ENCODE measurements at regions not wholly inside any gene's neighbourhood (a gene's known extent, or its start where the extent isn't known, plus 50 kb on each side); places are given as distances from the start of the nearest gene placed in this dataset.
"Not testable (repeated sequence)": the region's sequence is repeated elsewhere in the genome, so short reads cannot be mapped to it uniquely, and the experiment has no call there.

GRCh38 chr18:43341014-43341413, 63.7 kb upstream of the SYT4 start:
- no peak for DNase-seq (ENCODE audit: low read depth, low spot score)

GRCh38 chr18:43350176-43350575, 72.9 kb upstream of the SYT4 start:
- no peak for DNase-seq (ENCODE audit: low read depth, low spot score)

GRCh38 chr18:43364535-43364934, 87.2 kb upstream of the SYT4 start:
- no peak for DNase-seq (ENCODE audit: low read depth, low spot score)

GRCh38 chr18:43367895-43368294, 90.6 kb upstream of the SYT4 start:
- no peak for DNase-seq (ENCODE audit: low read depth, low spot score)

- not testable (repeated sequence) for DNase-seq (ENCODE audit: low read depth, low spot score)
Observed at GRCh38 chr18:43369311-43369710, 92.0 kb upstream of the SYT4 start.

- no peak for DNase-seq (ENCODE audit: low read depth, low spot score)
Observed at GRCh38 chr18:43372773-43373172, 95.5 kb upstream of the SYT4 start.

DNA sequence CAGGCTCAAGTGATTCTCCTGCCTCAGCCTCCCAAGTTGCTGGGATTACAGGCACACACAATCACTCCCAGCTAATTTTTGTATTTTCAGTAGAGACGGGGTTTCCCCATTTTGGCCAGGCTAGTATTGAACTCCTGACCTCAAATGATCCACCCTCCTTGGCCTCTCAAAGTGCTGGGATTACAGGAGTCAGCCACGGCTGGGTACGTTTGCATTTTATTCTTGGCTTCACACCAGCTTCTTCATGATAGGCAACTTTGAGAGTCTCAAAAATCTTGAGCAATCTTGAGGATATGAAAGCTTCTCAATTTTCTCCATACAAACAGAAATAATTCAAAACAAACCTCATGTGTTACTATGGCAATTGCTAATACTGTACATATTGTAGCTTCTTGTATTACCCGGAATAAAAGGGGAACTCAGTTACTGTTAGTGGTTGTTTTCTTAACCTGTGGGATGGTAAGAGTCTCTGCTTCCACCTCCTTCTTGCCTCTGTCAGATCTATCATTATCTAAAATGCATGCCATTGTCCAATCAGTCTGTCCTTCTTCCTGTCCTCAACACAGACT, 102.9 kb upstream of the SYT4 start:
- no peak for DNase-seq (ENCODE audit: low read depth, low spot score)

DNA sequence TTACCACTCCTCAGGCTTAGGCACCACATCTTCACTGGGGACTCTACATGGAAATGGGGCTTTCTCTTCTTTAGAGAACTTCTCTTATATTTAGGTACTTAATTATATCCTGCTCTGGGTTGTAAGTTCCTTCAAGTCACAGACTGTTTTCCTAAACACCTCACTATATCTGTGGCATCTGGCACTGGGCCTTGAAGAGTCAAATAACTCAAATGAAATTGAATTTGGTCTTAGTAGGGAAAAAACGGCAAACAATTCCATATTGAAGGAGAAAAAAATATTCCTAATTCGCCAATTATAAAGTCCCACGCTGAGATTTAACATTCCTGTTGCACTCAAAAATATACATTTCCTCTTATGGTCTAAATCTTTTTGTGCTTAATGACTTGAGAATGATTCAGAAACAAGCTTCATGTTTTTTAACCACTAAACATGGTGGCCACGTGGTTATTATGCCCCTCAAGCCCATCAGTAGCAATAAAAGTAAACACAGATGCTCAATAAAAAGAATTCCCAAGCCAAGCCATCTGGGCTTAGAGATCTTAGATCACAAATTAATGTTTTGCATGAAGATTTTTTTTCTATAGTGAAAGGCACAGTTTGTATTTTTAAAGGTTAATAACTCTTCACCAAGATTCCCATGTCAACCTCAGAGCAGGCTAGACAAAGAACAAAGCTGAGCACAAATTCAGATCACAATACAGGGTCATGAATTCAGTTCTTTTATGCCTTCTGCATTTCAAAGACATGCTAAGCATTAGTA, 105.5 kb upstream of the SYT4 start:
- no peak for DNase-seq (ENCODE audit: low read depth, low spot score)

DNA sequence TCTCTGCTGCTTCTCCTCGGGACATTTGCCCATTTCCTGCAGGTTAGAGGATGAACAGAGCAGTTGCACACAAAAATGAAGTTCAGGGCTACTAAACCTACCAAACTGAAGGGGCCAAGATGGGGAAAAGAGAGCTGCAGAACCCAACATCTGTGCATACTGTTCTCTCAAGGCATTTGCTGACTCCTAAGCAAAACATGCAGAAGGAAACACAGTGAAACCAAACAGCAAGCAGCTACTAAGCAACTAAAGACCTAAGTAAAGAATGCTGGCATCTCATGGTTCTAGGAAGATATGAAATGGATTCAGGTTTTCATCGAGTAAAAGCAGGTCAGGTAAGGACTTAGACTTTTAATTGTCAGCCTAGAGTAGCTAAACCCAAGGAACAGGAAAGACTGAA, 111.9 kb upstream of the SYT4 start:
- no peak for DNase-seq (ENCODE audit: low read depth, low spot score)

DNA sequence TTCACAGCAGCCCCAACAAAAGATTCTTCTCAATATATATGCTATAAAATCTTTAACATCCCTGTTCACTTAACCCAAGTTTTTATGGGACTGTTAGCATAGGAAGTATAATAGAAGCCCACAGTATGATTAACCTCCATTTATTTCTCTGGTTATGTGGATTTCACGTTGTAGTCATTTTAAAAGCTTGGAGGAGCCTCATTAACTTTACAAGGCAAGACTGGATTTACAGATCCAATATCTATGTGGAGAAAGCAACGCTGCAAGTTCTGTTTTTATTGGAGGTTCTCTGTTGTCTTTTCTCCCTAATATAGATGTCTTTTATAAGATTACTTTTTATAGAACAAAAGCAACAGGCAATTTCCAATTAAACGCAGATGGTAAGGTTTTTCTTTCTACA, 114.9 kb upstream of the SYT4 start:
- no peak for DNase-seq (ENCODE audit: low read depth, low spot score)

DNA sequence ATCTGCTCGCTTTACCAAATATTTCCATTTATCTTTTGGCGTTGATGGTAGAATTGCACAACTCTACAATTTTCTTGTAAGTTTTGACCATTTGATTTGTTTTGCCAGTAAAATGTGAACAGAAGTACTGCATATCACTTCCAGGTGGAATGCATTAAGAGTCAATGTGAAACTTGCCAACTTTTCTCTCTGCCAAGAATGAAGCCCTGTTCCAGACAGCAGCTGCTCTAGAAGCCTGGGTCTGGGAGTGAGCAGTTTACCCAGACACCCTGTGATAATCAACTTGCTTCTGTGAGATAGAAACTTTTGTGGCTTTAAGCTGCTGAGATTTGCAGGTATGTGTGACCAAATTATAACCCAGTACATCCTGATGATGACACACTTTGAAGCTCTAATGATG, 115.9 kb upstream of the SYT4 start:
- DNase-seq (ENCODE audit: low read depth, low spot score), result no peak

DNA sequence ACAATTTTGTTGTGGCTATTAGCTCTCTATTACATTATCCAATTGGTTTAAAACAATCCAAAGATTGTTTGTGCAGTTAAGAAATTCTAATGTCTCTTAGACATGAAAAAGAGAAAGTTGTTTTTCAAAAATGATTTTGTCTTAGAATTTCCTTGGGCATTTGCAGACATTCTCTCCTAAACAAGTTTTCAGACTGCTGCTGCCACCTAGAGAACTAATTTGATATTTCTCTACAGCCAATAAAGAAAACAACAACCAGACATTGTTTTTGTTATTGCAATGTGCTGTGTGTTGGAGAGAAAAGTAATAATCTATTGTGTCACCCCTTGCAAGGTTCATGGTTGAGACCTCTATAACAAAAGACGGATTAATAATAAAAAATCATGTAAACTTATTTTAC, 119.0 kb upstream of the SYT4 start:
- no peak for DNase-seq (ENCODE audit: low read depth, low spot score)

DNA sequence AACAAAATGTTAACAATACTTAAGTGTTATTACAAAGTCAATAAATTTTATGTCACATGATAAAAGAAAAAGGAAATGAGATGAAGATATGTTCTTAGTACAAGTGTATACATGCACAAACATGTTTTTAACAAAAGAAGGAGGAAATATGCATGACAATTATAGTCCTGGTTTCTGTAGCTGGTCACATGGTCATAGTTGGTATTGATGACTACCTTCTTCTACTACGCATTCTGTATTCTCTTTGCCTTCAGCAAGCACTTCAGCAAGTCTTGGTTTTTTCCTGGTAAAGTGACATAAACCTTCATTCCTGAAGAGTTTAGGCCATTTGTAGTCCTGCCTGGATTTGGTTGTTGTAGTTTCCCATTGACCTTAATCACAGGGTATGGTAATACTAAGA, 121.3 kb upstream of the SYT4 start:
- no peak for DNase-seq (ENCODE audit: low read depth, low spot score)

- DNase-seq (ENCODE audit: low read depth, low spot score), result no peak
Observed at GRCh38 chr18:43405097-43405496, 127.8 kb upstream of the SYT4 start.

- no peak for DNase-seq (ENCODE audit: low read depth, low spot score)
Observed at GRCh38 chr18:43414006-43414405, 136.7 kb upstream of the SYT4 start.

DNA sequence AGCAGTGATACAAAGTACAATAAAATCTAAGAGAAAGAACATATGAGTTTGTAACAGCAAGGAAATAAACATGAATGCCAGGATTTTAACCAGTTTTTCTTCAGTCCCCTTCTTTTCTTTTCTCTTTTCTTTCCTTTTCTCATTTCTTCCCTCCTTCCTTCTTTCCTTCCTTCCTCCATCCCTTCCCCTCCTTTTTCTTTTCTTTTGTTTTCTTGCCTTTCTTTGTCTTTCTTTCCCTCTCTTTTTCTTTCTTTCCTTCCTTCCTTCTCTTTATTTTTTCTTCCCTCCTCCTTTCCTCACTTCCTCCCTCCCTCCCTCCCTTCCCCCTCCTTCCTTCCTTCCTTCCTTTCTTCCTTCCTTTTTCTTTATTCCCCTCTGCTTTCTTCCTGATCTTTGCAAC, 142.8 kb upstream of the SYT4 start:
- no peak for DNase-seq (ENCODE audit: low read depth, low spot score)

DNA sequence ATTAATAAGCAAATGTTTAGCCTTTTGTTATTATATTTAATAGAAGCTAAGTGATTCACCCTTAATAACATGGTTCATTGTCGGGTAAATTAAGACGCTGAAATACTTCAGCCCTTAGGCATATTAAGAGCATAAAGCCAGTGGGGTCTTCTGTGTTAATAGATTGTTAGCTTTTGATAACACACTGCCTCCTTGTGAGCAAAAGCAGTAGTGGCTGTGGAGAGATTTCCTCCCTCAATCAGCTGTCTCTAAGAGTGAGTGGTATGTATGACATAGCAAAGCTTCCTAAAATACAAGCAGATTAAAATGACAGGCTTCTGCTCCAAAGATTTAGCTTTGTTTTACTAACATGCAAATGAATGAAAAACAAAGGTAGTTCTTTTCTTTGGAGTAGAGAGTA, 143.7 kb upstream of the SYT4 start:
- no peak for DNase-seq (ENCODE audit: low read depth, low spot score)

DNA sequence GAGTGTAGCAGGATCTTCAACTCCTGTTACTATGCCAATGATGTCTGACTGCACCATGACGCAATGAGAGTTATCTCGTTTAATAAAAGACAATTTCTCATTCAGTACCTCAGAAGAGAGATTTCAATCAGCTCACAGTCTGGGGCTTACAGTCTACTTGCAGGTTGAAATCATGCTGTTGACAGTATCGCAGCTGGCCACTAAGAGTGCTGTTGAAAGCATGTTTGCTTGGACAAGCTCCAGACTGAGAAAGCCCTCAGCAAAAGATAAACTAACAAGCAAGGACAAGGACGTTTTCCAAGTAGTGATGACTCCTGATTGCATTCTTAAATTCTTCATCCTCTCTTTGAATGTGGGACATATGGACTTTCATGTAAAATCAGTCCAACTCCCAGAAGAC, 145.2 kb upstream of the SYT4 start:
- no peak for DNase-seq (ENCODE audit: low read depth, low spot score)

DNA sequence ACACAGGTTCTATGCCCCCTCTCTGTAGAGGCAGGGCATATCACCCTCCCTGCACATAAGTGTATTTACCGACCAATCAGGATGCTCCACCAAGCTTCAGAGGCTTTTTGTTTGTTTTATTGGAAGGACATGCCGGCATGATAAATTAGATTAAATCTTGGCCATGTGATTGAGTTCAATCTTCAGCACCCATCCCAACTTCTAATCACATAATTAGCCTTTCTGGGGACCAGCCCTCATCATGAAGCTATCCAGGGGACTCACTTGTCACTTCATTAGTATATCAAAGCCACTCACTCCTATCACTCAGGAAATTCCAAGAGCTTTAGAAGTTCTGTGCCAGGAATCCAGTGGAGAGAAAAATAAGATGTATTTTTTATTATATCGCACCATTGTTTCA, 158.6 kb upstream of the SYT4 start:
- no peak for DNase-seq (ENCODE audit: low read depth, low spot score)

- no peak for DNase-seq (ENCODE audit: low read depth, low spot score)
Observed at GRCh38 chr18:43442131-43442530, 164.8 kb upstream of the SYT4 start.

DNA sequence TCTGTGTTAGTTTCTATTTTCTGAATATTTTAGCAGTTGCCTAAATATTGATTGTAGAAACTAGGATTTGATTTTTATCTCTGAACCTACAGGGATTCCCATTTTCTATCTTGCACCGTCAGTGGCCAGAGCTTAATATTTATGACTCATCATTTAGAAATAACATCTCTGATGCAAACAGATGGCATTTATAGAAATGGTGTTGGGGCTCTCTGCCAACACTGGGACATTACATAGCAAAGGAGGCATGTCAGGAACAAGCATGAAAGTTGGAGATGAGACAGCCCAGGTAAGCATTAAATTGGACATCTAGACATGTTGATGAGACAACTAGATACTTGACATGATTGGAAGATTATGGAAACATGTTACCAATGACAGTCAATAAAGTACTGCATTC, 165.3 kb upstream of the SYT4 start:
- DNase-seq (ENCODE audit: low read depth, low spot score), result no peak

DNA sequence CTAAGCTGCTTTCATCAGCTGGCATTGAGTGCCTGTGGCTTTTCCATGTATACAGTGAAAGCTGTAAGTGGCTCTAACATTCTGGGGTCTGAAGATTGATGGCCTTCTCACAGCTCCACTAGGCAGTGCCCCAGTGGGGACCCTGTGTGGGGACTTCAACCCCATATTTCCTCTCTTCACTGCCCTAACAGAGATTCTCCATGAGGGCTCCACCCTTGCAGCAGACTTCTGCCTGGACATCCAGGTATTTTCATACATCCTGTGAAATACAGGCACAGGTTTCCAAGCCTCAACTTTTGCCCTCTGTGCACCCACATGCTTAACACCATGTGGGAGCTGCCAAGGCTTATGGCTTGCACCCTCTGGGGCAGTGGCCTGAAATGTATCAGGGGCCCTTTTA, 188.2 kb upstream of the SYT4 start:
- DNase-seq (ENCODE audit: low read depth, low spot score), result no peak

- no peak for DNase-seq (ENCODE audit: low read depth, low spot score)
Observed at GRCh38 chr18:43471873-43472272, 194.6 kb upstream of the SYT4 start.

GRCh38 chr18:43481069-43481468, 203.8 kb upstream of the SYT4 start:
- no peak for DNase-seq (ENCODE audit: low read depth, low spot score)
